Retinal pigment epithelial cell (primary cell): ENCODE measurements at regions not wholly inside any gene's neighbourhood (a gene's known extent, or its start where the extent isn't known, plus 50 kb on each side); places are given as distances from the start of the nearest gene placed in this dataset.

Experiments
- DNase-seq: peaks from one replicate; pipeline ENCODE4 v3.0.0-alpha.2; 2010; ENCODE audit warnings: low read depth
- H3K4me3 ChIP-seq: 2 replicates; pipeline ENCODE4 v1.5.1; 2011; ENCODE audit warnings: mild to moderate bottlenecking, low read length, control low read depth, moderate library complexity
- TF ChIP-seq, protein P1 (sequence below): conservative IDR thresholded peaks from 2 replicates; pipeline ENCODE4 v1.5.1; 2011; ENCODE audit warnings: low read depth, low read length, control low read depth, inconsistent platforms

DNA sequence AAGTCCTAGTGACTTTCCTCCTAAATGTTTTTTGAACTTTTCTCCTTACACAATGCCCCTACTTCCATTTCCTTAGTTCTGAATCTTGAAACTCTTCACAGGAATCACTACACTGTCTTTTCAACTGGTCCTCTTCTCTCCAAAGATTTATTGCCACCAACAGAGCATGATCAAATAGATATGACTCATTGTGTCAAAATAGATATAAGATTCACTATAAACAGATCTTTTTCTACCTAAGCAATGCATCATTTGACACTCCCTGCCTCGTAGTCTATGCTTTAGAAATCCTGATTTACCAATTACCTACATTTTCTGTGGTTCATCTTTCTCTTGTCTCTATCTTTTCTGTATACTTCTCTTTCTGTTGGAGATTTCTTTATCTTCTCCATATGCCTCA lies 789.6 kb upstream of the SLIT2 start:
- DNase-seq, result no peak
- TF ChIP-seq, protein P1, sequence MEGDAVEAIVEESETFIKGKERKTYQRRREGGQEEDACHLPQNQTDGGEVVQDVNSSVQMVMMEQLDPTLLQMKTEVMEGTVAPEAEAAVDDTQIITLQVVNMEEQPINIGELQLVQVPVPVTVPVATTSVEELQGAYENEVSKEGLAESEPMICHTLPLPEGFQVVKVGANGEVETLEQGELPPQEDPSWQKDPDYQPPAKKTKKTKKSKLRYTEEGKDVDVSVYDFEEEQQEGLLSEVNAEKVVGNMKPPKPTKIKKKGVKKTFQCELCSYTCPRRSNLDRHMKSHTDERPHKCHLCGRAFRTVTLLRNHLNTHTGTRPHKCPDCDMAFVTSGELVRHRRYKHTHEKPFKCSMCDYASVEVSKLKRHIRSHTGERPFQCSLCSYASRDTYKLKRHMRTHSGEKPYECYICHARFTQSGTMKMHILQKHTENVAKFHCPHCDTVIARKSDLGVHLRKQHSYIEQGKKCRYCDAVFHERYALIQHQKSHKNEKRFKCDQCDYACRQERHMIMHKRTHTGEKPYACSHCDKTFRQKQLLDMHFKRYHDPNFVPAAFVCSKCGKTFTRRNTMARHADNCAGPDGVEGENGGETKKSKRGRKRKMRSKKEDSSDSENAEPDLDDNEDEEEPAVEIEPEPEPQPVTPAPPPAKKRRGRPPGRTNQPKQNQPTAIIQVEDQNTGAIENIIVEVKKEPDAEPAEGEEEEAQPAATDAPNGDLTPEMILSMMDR, result no peak
- no peak overlapping the region for H3K4me3 ChIP-seq

DNA sequence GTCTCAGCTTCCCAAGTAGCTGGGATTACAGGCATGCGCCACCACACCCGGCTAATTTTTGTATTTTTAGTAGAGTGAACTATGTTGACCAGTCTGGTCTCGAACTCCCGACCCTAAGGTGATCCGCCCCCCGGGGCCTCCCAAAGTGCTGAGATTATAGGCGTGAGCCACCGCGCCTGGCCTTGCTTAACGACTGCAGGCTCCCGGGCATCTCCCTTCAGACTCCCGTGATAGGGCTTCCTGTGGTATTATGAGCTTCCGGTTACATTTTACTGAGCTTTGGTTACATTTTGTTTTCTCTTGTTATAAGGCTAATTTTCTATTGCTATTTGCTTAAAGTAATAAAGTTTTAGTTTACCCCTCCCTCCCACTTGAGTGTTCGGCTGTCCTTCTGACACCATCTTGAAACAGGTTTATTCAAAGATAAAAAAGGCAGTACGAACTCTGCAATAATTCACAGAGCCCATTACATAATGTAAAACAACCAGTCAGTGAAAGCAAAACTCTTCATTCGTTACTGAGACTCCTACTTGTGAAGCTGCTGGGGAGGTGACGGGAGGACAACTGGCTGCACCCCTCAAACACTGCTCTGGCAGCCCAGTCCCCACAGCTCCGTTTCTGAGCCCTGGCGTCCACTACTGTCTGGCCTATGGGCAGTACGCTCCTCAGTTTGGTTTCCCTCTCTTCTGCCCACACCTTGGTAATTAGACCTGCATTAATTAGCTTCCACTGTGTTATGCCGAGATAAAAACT lies 795.7 kb upstream of the SLIT2 start:
- TF ChIP-seq, protein P1, result no peak
- DNase-seq, result no peak
- H3K4me3 ChIP-seq, result no peak overlapping the region

DNA sequence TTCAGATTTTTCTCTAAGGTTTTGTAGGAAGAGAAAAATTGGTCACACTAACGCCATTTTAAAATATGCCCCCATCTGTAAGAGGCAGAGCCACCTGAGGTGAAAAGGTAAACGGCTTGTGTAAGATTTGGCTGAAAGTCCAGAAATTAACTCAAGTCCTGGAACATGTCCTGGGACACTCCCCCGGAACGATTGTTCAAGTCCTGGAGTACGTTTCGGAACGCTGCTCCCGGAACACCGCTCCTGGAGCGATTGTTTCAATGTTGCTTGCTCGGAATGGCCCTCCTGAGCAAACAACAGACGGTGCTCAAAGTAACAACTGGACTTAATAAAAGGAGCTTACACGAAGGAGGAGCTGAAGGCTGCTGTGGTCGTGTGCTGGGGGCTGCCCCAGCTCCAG lies 796.5 kb upstream of the SLIT2 start:
- no peak overlapping the region for H3K4me3 ChIP-seq
- TF ChIP-seq, protein P1, result no peak
- no peak for DNase-seq

DNA sequence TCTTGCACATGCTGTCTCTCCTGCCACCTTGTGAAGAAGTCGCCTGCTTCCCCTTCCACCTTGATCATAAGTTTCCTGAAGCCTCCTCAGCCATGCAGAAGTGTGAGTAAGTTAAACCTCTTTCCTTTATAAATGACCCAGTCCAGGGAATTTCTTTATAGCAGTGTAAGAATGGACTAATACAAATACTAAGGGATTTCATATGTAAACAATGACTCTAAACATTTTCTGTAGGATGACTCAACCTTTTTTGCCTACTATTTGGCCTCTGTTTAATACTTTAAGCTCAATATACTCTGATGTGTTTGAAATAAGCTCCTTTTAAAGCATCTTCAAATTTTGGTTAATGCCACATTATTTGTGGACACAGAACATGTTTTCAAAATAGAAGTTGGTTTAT lies 813.5 kb upstream of the SLIT2 start:
- no peak for DNase-seq
- H3K4me3 ChIP-seq, result no peak overlapping the region
- TF ChIP-seq, protein P1, result no peak

DNA sequence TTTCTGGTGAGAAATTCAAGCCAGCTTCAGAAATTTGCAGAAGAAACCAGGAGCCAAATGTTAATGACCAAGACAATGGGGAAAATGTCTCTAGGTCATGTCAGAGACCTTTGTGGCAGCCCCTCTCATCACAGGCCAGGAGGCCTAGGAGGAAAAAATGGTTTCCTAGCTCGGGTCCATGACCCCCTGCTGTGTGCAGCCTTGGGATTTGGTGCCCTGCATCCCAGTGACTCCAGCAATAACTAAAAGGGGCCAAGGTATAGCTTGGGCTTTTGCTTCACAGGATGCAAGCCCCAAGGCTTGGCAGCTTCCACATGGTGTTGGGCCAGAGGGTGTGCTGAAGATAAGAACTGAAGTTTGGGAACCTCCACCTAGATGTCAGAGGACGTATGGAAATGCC lies 814.7 kb upstream of the SLIT2 start:
- TF ChIP-seq, protein P1, result no peak
- H3K4me3 ChIP-seq, result no peak overlapping the region
- no peak for DNase-seq

DNA sequence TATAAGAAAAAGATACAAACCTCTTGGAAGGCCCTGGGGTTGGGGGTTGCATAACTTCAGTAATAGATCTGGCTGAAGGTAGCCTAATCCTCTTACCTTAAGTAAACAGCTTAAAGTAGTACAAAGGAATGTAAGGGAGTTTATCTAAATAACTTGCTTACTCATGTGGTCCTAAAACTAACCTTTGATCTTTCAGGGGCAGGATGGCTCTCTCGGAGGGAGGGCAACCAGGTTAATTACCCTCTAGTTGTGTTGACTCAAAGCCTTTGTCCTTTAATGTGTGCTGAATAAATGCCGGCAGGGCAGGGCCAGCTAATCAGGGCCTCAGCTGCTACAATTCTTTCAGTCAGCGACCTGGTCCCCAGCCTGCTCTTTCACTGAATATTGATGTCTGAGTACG lies 822.0 kb upstream of the SLIT2 start:
- no peak for DNase-seq
- TF ChIP-seq, protein P1, result no peak
- H3K4me3 ChIP-seq, result no peak overlapping the region

DNA sequence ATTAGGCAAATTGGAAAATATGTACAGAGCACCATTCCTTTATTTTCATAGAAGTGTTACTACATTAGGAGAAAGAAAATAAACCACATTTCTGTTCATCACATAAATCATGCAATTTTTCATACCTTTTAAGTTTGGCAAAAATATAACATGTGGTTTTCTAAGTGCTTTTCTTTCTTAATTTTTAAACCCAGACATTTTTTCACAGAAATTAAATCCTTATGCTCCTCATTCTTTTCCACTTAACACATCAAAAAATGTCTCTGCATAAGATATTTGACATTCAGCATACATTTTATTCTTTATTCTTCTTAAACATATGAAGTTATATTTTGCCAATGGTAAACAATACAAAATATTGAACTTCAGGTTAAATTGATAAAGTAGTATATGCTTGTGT lies 826.6 kb upstream of the SLIT2 start:
- TF ChIP-seq, protein P1, result no peak
- no peak overlapping the region for H3K4me3 ChIP-seq
- DNase-seq, result no peak
